ENCODE measurements at regions not wholly inside any gene's neighbourhood (a gene's known extent, or its start where the extent isn't known, plus 50 kb on each side); places are given as distances from the start of the nearest gene placed in this dataset.

GRCh38 chr14:56745097-56745496 is 65.2 kb downstream of the OTX2 start:
- no peaks in the 10 kb centered on the region for H3K36me3 ChIP-seq
- H3K4me1 ChIP-seq = peaks cover 17% of the 10 kb centered on the region; the same call in 1 of the 2 replicates
- H3K27ac ChIP-seq = peak overlapping the region; percentile 55; the same call in 1 of the 2 replicates
- no peak overlapping the region for H3K4me3 ChIP-seq
- no peaks in the 10 kb centered on the region for H3K9me3 ChIP-seq (replicated peaks)
- DNase-seq = peak in 1 of 2 experiments; percentile 15
- H3K27me3 ChIP-seq = no peaks in the 10 kb centered on the region

- DNase-seq = peak; percentile 31 to 51
- Histone ChIP-seq H3K27ac (peak overlapping the region; percentile 55; the same call in 1 of the 2 replicates), H3K9me3 (replicated peaks) (no peaks in the 10 kb centered on the region), H3K36me3 (no peaks in the 10 kb centered on the region), H3K27me3 (no peaks in the 10 kb centered on the region), H3K4me1 (peaks cover 17% of the 10 kb centered on the region; the same call in 1 of the 2 replicates), H3K4me3 (no peak overlapping the region)
These were observed 66.3 kb downstream of the OTX2 start for GRCh38 chr14:56744016-56744415.

GRCh38 chr14:56742391-56742878 is 67.8 kb downstream of the OTX2 start:
- H3K36me3 ChIP-seq = no peaks in the 10 kb centered on the region
- H3K27ac ChIP-seq = no peak overlapping the region
- H3K27me3 ChIP-seq = no peaks in the 10 kb centered on the region
- DNase-seq = no peak
- H3K4me3 ChIP-seq = no peak overlapping the region
- H3K4me1 ChIP-seq = peaks cover 17% of the 10 kb centered on the region; the same call in 1 of the 2 replicates
- H3K9me3 ChIP-seq (replicated peaks) = no peaks in the 10 kb centered on the region

- no peaks in the 10 kb centered on the region for H3K9me3 ChIP-seq (replicated peaks)
These were observed 69.0 kb downstream of the OTX2 start for GRCh38 chr14:56741325-56741724.

GRCh38 chr14:56738020-56738419 is 72.3 kb downstream of the OTX2 start:
- Histone ChIP-seq H3K4me3 (no peak overlapping the region), H3K9me3 (replicated peaks) (no peaks in the 10 kb centered on the region), H3K36me3 (no peaks in the 10 kb centered on the region), H3K27me3 (no peaks in the 10 kb centered on the region), H3K4me1 (no peaks in the 10 kb centered on the region), H3K27ac (no peak overlapping the region)
- DNase-seq = no peak

More at GRCh38 chr14:56741325-56741724, 69.0 kb downstream of the OTX2 start:
- no peaks in the 10 kb centered on the region for H3K27me3 ChIP-seq
- no peak overlapping the region for H3K27ac ChIP-seq
- DNase-seq = no peak
- H3K36me3 ChIP-seq = no peaks in the 10 kb centered on the region
- no peak overlapping the region for H3K4me3 ChIP-seq
- H3K4me1 ChIP-seq = peaks cover 17% of the 10 kb centered on the region; the same call in 1 of the 2 replicates

- H3K4me3 ChIP-seq = no peak overlapping the region
- no peaks in the 10 kb centered on the region for H3K27me3 ChIP-seq
- no peaks in the 10 kb centered on the region for H3K36me3 ChIP-seq
- peaks cover 4% of the 10 kb centered on the region; the same call in 1 of the 2 replicates for H3K4me1 ChIP-seq
- DNase-seq = no peak
- no peaks in the 10 kb centered on the region for H3K9me3 ChIP-seq (replicated peaks)
- H3K27ac ChIP-seq = no peak overlapping the region
These were observed 76.9 kb downstream of the OTX2 start for GRCh38 chr14:56733396-56733795.

GRCh38 chr14:56731187-56731586 is 79.1 kb downstream of the OTX2 start:
- no peaks in the 10 kb centered on the region for H3K27me3 ChIP-seq
- no peaks in the 10 kb centered on the region for H3K36me3 ChIP-seq
- DNase-seq = no peak
- H3K9me3 ChIP-seq (replicated peaks) = no peaks in the 10 kb centered on the region
- peaks cover 4% of the 10 kb centered on the region; the same call in 1 of the 2 replicates for H3K4me1 ChIP-seq
- H3K4me3 ChIP-seq = no peak overlapping the region
- no peak overlapping the region for H3K27ac ChIP-seq

- H3K27me3 ChIP-seq = no peaks in the 10 kb centered on the region
- peak overlapping the region; percentile 26 for H3K4me3 ChIP-seq
- H3K9me3 ChIP-seq (replicated peaks) = no peaks in the 10 kb centered on the region
- H3K4me1 ChIP-seq = peaks cover 4% of the 10 kb centered on the region; the same call in 1 of the 2 replicates
- H3K36me3 ChIP-seq = no peaks in the 10 kb centered on the region
- no peak overlapping the region for H3K27ac ChIP-seq
- DNase-seq = peak; percentile 17 to 37
These were observed 79.6 kb downstream of the OTX2 start for GRCh38 chr14:56730538-56731145.

- Histone ChIP-seq H3K9me3 (replicated peaks) (no peaks in the 10 kb centered on the region), H3K27me3 (no peaks in the 10 kb centered on the region), H3K36me3 (no peaks in the 10 kb centered on the region)
These were observed 86.3 kb downstream of the OTX2 start for GRCh38 chr14:56724013-56724412.

GRCh38 chr14:56723418-56723817 is 86.9 kb downstream of the OTX2 start:
- Histone ChIP-seq H3K4me3 (no peak overlapping the region), H3K27me3 (no peaks in the 10 kb centered on the region), H3K4me1 (no peaks in the 10 kb centered on the region), H3K36me3 (no peaks in the 10 kb centered on the region), H3K27ac (no peak overlapping the region), H3K9me3 (replicated peaks) (no peaks in the 10 kb centered on the region)
- no peak for DNase-seq

More at GRCh38 chr14:56724013-56724412, 86.3 kb downstream of the OTX2 start:
- H3K4me1 ChIP-seq = no peaks in the 10 kb centered on the region
- no peak overlapping the region for H3K27ac ChIP-seq
- no peak for DNase-seq
- no peak overlapping the region for H3K4me3 ChIP-seq

- Histone ChIP-seq H3K27ac (no peak overlapping the region), H3K4me3 (no peak overlapping the region), H3K27me3 (no peaks in the 10 kb centered on the region), H3K4me1 (no peaks in the 10 kb centered on the region), H3K9me3 (replicated peaks) (no peaks in the 10 kb centered on the region), H3K36me3 (no peaks in the 10 kb centered on the region)
- DNase-seq = no peak
These were observed 89.4 kb downstream of the OTX2 start for GRCh38 chr14:56720703-56721460.

- Histone ChIP-seq H3K36me3 (no peaks in the 10 kb centered on the region), H3K27ac (no peak overlapping the region), H3K4me1 (no peaks in the 10 kb centered on the region), H3K27me3 (no peaks in the 10 kb centered on the region), H3K4me3 (no peak overlapping the region), H3K9me3 (replicated peaks) (no peaks in the 10 kb centered on the region)
- DNase-seq = no peak
These were observed 92.0 kb downstream of the OTX2 start for GRCh38 chr14:56718312-56718711.

- H3K9me3 ChIP-seq (replicated peaks) = no peaks in the 10 kb centered on the region
- H3K4me3 ChIP-seq = no peak overlapping the region
- no peaks in the 10 kb centered on the region for H3K36me3 ChIP-seq
- DNase-seq = no peak
- H3K27me3 ChIP-seq = no peaks in the 10 kb centered on the region
- H3K27ac ChIP-seq = no peak overlapping the region
- H3K4me1 ChIP-seq = no peaks in the 10 kb centered on the region
These were observed 93.6 kb downstream of the OTX2 start for GRCh38 chr14:56716705-56717104.

GRCh38 chr14:56715938-56716337 is 94.3 kb downstream of the OTX2 start:
- H3K4me1 ChIP-seq = no peaks in the 10 kb centered on the region
- H3K27me3 ChIP-seq = no peaks in the 10 kb centered on the region
- no peak for DNase-seq
- H3K9me3 ChIP-seq (replicated peaks) = no peaks in the 10 kb centered on the region
- no peak overlapping the region for H3K27ac ChIP-seq
- H3K4me3 ChIP-seq = no peak overlapping the region
- no peaks in the 10 kb centered on the region for H3K36me3 ChIP-seq

GRCh38 chr14:56709201-56709600 is 101.1 kb downstream of the OTX2 start:
- no peaks in the 10 kb centered on the region for H3K27me3 ChIP-seq
- H3K27ac ChIP-seq = no peak overlapping the region
- no peaks in the 10 kb centered on the region for H3K4me1 ChIP-seq
- no peaks in the 10 kb centered on the region for H3K9me3 ChIP-seq (replicated peaks)
- H3K36me3 ChIP-seq = no peaks in the 10 kb centered on the region
- H3K4me3 ChIP-seq = no peak overlapping the region
- no peak for DNase-seq
